NCI-H526 treated with DMSO at 0.1 percent for 48 hours (cell line): ENCODE measurements at regions not wholly inside any gene's neighbourhood (a gene's known extent, or its start where the extent isn't known, plus 50 kb on each side); places are given as distances from the start of the nearest gene placed in this dataset.
"Not testable (repeated sequence)": the region's sequence is repeated elsewhere in the genome, so short reads cannot be mapped to it uniquely, and the experiment has no call there.

Experiments
- DNase-seq: peaks from one replicate; lab custom pipeline; 2025; lab: John Stamatoyannopoulos, UW

DNA sequence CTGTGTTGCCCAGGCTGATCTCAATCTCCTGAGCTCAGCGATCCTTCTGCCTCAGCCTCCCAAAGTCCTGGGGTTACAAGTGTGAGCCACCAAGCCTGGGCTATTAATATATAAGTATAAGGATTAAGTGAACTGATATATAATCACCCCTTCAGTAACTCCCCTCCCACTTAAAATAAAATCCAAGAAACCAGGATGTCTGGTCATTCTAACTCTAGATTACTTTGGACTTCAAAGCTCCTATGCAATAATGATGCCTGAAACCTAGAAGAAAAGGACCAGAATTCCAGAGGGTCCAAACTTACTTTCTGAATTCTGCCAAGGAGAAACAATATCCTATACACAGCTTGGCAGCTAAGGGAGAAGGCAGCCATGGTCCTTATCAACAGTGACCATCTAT lies 206.8 kb upstream of the ZNF217 start:
- DNase-seq: no peak

DNA sequence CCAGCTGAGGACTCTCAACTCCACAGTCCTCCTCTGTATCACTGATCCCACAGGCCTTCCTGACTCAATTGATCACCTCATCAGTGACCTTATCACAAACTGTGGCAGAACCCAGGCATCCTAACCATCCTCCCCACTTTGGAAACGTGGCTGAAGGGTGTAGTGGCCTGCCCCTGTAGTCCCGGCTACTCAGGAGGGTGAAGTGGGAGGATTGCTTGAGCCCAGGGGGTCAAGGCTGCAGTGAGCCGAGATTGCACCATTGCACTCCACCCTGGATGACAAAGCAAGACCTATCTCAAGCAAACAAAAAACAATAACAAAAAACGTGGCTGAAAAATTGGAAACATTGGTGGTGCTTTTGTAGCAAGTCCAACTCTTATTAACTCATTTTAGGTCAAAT lies 203.4 kb upstream of the ZNF217 start:
- DNase-seq: no peak

DNA sequence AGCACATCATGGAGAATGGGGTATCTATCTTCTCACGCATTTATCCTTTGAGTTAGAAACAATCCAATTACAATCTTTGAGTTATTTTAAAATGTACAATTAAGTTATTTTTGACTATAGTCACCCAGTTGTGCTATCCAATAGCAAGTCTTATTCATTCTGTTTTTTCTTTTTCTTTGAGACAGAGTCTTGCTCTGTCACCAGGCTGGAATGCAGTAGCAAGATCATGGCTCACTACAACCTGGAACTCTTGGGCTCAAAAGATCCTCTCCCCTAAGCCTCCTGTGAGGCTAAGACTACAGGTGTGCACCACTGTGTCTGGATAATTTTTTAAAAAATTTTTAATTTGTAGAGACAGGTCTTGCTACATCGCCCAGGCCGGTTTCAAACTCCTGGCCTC lies 201.5 kb upstream of the ZNF217 start:
- no peak for DNase-seq

DNA sequence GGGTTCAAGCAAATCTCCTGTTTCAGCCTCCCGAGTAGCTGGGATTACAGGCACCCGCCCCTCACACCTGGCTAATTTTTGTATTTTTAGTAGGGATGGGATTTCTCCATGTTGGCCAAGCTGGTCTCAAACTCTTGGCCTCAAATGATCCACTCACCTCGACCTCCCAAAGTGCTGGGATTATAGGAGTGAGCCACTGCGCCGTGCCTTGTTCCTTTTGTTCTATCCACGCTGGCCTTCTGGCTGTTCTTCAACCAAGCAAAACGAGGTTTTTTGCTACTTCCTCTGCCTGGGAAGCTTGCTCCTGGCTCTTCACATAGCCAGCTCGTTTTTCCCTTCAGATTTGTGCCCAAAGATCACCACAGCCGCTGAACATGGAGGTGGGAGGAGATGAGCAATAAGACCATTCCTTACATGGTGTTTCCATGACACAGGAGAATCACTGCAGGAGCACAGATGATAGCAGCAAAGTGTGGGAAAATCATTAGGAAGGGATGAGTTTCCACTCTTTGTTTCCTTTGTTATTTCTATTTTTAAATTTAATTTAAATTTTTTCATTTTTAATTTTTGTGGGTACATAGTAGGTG lies 201.0 kb upstream of the ZNF217 start:
- DNase-seq: no peak

DNA sequence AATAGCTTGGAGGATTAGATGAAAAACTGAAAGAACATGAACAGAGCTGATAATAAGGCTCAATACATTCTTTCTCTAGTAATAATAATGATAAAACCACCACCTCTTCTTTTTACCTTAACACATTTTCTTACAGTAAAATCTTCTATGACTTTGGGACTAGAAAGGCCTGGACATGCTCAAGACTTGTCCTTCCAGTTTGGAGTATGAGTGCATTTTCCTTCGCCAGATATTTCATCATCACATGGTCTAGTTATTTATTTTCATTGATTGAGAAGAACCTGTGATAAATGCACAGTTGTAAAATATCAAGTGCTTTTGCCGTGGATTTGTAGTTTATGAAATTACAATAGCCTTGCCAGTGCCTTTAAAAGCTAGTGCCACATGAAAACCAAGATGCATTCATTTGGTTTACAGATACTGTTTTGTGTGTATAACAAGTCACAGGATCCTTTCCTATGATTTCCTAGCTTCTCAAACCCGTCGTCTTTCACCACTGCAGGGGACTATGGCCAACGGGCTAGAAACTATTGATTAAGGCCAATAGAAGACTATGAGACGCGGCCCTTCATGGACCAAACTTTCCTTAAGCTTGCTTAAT lies 200.2 kb upstream of the ZNF217 start:
- DNase-seq: no peak

DNA sequence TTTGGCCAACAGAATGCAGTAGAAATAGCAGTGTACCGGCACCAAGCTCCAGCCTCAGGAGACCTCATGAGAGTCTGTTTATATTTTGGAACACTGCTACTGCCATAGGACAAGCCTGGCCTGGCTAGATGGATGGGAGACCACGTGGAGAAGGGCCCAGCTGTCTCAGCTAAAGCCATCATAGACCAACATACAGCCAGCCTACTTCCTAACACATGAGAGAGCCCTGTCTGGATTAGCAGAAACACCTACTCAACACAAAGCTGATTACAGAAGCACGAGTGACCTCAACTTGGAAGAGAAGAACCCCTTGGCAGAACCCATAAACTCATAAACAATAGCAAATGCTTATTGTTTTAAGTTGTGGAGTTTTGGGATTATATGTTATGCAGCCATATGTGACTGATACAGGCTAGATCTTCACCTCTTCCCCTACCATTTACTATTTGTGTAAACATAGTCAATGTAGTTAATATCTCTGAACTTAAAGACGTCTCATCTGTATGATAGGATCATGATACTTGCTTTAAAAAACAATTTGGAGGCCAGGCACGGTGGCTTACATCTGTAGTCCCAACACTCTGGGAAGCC lies 199.4 kb upstream of the ZNF217 start:
- no peak for DNase-seq

DNA sequence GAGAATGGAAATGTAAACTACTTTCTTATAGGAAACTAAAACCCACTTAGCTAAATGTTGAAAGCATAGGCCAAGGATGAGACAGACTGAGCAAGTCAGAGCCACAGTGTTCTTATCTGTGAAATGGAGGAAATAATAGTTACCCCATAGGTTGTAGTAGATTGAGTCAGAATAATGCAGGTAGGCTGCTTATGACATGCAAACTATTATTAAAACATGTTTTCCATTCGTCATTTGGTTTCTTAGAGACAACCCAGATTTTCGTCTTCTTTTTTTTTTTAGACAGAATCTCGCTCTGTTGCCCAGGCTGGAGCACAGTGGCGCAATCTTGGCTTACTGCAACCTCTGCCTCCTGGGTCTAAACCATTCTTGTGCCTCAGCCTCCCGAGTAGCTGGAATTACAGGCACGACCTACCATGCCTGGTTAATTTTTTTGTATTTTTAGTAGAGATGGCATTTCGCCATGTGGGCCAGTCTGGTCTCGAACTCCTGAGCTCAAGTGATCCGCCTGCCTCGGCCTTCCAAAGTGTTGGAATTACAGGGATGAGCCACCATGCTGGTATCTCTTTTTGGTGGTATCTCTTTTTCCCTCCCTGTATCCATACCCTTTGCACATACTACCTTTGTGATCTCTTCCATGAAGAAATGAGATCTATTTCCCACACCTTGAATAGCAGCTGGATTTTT lies 196.5 kb upstream of the ZNF217 start:
- DNase-seq: no peak

DNA sequence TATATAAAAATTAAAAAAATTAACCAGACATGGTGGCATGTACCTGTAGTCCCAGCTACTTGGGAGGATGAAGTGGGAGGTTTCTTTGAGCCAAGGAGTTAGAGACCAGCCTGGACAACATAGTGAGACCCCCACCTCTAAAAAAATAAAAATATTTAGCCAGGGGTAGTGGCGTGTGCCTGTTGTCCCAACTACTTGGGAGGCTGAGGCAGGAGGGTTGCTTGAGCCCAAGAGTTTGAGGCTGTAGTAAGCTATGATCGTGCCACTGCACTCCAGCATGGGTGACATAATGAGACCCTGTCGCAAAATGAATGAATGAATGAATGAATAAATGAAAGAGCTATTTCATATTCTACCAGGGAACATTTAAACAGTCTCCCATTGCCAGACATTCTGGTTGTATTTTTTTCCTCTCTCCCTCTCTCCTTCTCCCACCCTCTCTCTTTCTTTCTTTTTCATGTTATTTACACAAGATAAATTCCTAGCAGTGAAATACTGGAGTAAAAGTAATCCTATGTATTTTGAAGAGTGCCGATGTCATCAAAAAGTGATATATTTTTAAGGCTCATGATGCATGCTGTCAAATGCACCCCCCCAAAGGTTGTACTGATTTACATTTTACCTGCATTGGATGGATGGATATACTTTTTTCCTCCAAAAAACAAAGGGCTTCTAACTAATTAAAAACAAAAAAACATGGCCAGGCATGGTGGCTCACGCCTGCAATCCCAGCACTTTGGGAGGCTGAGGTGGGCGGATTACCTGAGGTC lies 194.8 kb upstream of the ZNF217 start:
- DNase-seq: no peak

DNA sequence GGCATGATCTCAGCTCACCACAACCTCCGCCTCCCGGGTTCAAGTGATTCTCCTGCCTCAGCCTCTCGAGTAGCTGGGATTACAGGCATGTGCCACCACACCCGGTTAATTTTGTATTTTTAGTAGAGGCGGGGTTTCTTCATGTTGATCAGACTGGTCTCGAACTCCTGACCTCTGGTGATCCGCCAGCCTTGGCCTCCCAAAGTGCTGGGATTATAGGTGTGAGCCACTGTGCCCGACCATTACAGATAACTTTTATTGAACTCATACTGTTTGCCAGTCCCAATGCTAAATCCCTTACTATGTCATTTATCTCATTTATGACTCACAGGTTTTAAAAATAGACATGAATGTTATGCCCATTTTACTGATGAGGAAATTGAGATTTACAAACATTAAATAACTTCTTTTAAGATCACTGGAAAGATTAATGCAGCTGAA lies 193.9 kb upstream of the ZNF217 start:
- not testable (repeated sequence) for DNase-seq

DNA sequence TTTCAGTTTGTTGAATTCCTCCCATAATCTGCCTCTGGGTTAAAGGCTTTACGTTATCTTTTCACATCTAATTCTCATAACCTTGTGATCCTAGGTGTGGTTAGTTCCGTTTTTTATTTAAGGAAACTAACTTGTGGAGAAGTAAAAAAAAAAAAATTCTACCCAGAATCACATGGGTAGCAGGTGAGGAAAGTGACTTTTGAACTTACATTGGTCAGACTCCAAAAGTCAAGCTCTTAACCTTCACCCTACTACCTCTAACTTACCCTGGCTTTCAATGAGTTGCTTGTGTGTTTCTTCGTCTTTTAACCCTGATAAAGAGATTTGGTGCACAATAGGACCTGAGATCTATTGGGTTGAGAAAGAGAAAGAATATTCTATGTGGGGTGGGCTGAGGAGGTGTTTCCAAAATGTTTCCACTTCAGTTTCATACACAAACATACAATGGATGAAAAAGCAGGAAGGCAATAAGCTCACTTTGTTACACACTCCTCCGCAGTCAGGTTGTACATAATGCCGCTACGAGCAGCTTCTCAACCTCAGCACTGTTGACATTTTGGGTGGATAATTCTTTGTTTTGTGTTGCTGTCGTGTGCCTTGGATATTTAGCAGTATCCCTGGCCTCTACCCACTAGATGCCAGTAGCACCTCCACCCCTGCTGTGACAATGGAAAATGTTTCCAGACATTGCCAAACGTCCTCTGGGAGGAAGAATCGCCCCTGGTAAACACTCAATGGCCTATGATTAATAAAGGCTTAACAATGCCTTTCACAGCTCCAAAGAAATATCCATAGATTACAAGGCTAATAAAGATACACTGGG lies 193.0 kb upstream of the ZNF217 start:
- DNase-seq: no peak

DNA sequence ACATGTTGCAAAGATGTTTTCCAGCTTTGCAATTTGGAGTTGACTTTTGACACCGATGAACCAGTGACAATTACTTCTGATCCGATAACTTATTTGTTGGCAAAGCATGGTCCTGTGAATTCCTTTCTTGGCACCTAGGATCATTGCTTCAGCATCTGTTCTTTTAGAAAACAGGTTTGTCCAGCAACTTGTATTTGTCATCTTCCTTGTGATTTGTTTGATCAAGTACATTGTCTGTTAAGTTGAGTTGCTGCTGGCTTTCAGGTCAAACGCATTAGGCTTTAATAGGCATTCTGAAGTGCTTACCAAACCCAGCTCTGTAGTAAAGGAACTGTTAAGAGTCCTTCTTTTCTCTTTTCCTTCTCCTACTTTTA lies 192.4 kb upstream of the ZNF217 start:
- DNase-seq: no peak

DNA sequence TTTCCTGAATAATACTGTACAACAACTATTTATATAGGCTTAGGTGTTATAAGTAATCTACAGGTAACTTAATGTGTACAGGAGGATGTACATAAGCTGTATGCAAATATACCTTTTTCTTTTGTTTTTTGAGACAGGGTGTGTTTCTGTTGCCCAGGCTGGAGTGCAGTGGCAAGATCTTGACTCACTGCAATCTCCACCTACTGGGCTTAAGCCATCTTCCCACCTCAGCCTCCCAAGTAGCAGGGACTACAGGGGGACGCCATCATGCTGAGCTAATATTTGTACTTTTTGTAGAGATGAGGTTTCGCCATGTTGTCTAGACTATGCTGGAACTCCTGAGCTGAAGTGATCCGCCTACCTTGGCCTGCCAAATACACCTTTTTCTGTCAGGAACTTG lies 191.7 kb upstream of the ZNF217 start:
- no peak for DNase-seq

DNA sequence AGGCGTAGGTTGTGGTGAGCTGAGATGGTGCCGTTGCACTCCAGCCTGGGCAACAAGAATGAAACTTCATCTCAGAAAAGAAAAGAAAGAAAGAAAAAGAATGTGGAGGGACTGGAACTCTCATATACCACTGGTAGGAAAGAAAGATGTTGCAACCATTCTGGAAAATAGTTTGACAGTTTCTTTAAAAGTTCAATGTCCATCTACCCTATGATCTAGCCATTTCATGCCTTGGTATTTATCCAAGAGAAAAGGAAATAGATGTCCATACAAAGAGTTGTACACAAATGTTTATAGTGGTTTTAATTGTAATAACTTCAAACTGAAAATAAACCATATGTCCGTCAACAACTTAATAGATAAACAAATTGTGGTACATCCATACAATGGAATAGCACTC lies 190.1 kb upstream of the ZNF217 start:
- no peak for DNase-seq

DNA sequence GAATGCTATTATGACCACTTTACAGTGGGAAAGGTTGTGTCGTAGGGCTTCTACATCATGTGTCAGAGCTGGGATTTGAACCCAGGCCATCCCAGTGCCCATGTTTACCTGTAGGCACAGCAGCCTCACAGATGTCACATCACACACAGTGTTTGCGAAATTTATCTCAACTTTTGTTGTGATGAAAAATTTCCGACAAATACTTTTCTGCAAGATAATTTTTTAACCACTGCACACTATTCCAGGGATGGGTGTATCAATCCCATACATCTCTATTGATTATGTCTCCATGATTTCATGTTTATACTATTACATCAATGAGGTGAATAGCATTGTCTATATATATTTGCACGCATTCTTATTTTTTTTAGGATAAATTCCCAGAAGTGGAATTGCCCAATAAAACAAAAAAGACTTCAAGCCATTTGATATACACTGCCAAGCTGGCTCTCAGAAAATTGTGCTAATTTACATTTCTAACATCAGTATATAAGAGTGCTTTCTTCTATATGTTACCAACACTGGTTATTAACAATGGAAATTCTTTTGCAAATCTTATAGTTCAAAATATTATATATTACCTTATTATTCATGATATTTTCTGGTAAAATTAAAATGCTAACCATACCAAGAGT lies 189.1 kb upstream of the ZNF217 start:
- DNase-seq: no peak

DNA sequence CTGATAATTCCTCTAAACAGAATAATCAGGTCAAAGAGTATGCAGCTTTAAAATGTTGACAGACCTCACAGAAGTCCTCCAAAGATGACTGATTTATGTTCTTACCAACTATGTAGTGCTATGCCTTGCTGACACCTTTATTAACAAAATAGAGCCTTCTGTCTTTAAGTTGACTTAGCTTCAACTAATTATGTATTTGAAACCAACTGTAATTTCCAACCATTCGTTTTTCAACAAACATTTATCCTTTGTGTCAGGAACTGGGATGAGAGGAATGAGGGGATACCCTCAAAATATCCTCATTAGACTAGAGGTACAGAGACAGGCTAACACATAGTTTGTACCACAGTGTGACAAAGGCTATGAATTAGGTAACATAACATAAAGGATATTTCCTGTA lies 186.2 kb upstream of the ZNF217 start:
- no peak for DNase-seq

DNA sequence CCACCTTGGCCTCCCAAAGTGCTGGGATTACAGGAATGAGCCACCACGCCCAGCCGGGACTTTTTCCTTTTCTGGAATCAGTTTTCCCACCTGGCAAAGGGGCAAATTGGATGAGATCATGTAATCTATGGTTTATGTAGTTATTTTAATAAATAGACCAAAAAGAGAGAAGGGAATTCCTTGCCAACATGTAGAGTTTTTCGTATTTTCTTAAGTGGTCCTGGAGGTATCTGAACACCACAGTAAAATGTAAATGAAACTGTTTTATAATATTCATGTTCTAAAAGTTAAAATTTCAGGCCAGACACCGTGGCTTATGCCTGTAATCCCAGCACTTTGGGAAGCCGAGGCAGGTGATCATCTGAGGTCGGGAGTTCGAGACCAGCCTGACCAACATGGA lies 185.1 kb upstream of the ZNF217 start:
- DNase-seq: no peak

DNA sequence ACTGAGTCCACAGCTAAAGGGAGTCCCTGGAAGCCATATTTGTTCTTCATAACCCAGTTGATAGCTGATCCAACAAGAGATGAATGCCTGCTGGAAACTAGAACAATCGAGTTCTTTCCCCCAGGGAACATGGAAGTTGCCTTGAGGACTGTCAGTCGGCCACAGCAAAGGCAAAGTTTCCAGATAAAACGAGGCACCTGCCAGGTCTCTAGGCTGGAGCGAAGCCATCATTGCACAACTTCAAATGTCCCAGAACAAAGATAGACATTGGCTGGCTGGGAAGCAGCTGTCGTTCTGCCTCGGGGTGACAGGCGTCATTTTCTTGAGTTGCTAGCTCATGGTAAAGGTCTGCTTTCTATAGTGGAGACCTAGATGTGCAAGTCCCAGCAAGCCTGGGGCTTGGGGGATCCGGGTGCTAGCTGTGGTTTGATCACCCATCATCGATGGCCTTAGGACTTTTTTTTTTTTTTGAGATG lies 184.4 kb upstream of the ZNF217 start:
- no peak for DNase-seq

DNA sequence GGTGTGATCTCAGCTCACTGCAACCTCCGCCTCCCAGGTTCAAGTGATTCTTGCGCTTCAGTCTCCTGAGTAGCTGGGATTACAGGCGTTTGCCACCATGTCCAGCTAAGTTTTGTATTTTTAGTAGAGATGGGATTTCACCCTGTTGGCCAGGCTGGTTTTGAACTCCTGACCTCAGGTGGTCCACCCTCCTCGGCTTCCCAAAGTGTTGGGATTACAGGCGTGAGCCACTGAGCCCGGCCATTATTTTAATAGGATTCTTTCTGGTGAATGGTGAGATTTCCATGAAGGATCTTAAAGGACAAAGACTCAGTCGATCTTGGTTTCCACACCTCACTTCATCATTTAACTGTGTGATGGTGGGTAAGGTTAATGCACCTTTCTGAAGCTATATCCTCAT lies 183.8 kb upstream of the ZNF217 start:
- DNase-seq: not testable (repeated sequence)

DNA sequence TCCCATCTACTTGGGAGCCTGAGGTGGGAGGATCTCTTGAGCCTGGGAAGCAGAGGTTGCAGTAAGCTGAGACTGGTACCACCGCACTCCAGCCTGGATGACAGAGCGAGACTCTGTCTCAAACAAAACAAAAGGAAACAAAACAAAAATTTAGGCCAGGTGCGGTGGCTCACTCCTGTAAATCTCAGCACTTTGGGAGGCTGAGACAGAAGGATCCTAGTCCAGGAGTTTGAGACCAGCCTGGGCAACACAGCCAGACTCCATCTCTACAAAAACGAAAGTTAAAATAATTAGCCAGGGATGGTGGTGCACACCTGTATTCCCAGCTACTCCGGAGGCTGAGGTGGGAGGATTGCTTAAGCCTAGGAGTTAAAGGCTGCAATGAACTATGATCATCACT lies 183.2 kb upstream of the ZNF217 start:
- no peak for DNase-seq

DNA sequence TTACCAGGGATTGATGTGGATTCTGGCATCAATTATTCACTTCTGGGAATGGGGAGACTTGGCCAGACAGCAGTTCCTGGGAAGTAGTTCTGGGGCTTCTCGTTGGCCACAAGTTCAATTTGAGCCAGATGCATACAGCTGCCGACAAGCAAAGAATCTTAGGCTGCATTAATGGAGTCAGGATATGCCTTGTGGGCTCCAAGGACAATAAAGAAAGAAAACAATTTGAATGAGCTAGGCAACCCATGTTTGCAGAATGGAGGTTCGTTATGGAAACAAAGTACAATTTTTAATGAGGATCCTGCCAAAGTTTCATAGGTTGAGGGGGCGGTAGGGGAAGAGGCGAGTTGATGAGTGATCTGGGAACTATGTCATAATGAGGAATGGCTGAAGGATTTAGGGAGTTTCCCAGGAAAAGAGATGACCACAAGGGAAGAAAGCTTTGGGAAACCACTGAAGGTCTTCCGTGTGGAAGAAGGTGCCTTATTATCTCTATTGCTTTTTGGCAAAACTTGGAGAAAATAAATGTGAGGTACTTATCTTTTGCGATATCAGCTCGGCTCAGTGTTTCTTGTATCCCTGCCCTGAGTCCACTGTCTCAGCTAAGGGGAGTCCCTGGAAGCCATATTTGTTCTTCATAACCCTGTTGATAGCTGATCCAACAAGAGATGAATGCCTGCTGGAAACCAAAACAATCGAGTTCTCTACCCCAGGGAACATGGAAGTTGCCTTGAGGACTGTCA lies 181.0 kb upstream of the ZNF217 start:
- DNase-seq: no peak
